GM18951 (cell line): ENCODE measurements at regions not wholly inside any gene's neighbourhood (a gene's known extent, or its start where the extent isn't known, plus 50 kb on each side); places are given as distances from the start of the nearest gene placed in this dataset.

Source experiments
- POLR2A ChIP-seq: IDR thresholded peaks from 4 replicates; pipeline ENCODE4 v1.6.1; 2011; ENCODE audit warnings: mild to moderate bottlenecking; ENCODE audit not compliant: insufficient read length, insufficient read depth; ENCODE audit errors: extremely low read depth
- in situ Hi-C: fragments of 300-500 bp; cut with MboI; formaldehyde crosslinking; loops from one replicate; pipeline ENCODE4 v1.12.0; 2022; ENCODE audit warnings: low sequenced_read_pairs, mixed read lengths, inconsistent platforms; ENCODE audit not compliant: unreplicated experiment

- TF ChIP-seq POLR2A = no peak
- in situ Hi-C loops = loop anchor here (25.0 kb wide), 1 partner anchor 866 kb away; the partner anchor contains the start of gene THBS1
These were observed 156.9 kb upstream of the RASGRP1 start for GRCh38 chr15:38721568-38721945.

GRCh38 chr15:38722236-38722635 is 157.6 kb upstream of the RASGRP1 start:
- no peak for TF ChIP-seq POLR2A
- in situ Hi-C loops = loop anchor here (25.0 kb wide), 1 partner anchor 865 kb away; the partner anchor contains the start of gene THBS1

GRCh38 chr15:38724827-38725226 is 160.2 kb upstream of the RASGRP1 start:
- in situ Hi-C loops = loop anchor here (25.0 kb wide), 1 partner anchor 862 kb away; the partner anchor contains the start of gene THBS1
- TF ChIP-seq POLR2A = no peak

- in situ Hi-C loops = no loop called here
- TF ChIP-seq POLR2A = no peak
These were observed 161.6 kb upstream of the RASGRP1 start for GRCh38 chr15:38726187-38726586.

GRCh38 chr15:38733331-38733730 is 168.7 kb upstream of the RASGRP1 start:
- in situ Hi-C loops = no loop called here
- no peak for TF ChIP-seq POLR2A

GRCh38 chr15:38740206-38740605 is 175.6 kb upstream of the RASGRP1 start:
- in situ Hi-C loops = no loop called here
- no peak for TF ChIP-seq POLR2A

- TF ChIP-seq POLR2A = no peak
- in situ Hi-C loops = no loop called here
These were observed 178.5 kb upstream of the RASGRP1 start for GRCh38 chr15:38743147-38743546.

GRCh38 chr15:38745126-38745525 is 180.5 kb upstream of the RASGRP1 start:
- in situ Hi-C loops = no loop called here

GRCh38 chr15:38745626-38746025 is 181.0 kb upstream of the RASGRP1 start:
- in situ Hi-C loops = no loop called here
- TF ChIP-seq POLR2A = no peak

More at GRCh38 chr15:38745126-38745525, 180.5 kb upstream of the RASGRP1 start:
- no peak for TF ChIP-seq POLR2A

- TF ChIP-seq POLR2A = no peak
- in situ Hi-C loops = no loop called here
These were observed 181.6 kb upstream of the RASGRP1 start for GRCh38 chr15:38746211-38746610.

- no peak for TF ChIP-seq POLR2A
- in situ Hi-C loops = no loop called here
These were observed 184.1 kb upstream of the RASGRP1 start for GRCh38 chr15:38748710-38749109.

GRCh38 chr15:38750786-38751185 is 186.2 kb upstream of the RASGRP1 start:
- in situ Hi-C loops = no loop called here
- no peak for TF ChIP-seq POLR2A

- in situ Hi-C loops = no loop called here
- no peak for TF ChIP-seq POLR2A
These were observed 191.1 kb upstream of the RASGRP1 start for GRCh38 chr15:38755718-38756117.

GRCh38 chr15:38756441-38756840 is 191.8 kb upstream of the RASGRP1 start:
- in situ Hi-C loops = no loop called here
- TF ChIP-seq POLR2A = no peak

GRCh38 chr15:38758043-38758442 is 193.4 kb upstream of the RASGRP1 start:
- in situ Hi-C loops = no loop called here
- TF ChIP-seq POLR2A = no peak
